HG02840 (cell line): ENCODE measurements at regions not wholly inside any gene's neighbourhood (a gene's known extent, or its start where the extent isn't known, plus 50 kb on each side); places are given as distances from the start of the nearest gene placed in this dataset.

Experiments
- ATAC-seq: cut with Tn5 transposase; IDR thresholded peaks from one replicate; pipeline ENCODE4 v1.9.1; 2021; ENCODE audit warnings: mild to moderate bottlenecking, moderate library complexity, moderate number of reproducible peaks; ENCODE audit not compliant: unreplicated experiment, low FRiP score

DNA sequence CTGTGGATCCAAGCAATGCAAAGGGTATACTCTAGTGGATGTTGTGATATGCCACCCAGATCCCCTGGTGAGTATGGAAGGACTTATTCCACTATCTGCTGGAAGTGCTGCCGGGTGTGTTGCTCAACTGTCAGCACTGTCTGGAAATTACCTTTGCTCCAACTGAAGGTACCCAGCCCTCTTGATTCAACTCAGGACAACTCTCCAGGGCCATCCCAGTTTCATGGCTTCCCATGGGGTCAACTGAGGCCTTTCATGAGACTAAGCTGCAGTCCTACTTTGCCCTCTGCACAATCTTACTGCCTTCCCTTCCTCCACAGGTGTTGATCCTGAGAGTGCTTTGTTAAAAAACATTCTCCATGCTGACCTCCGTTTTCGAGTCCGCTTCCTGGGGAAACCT, 99.8 kb downstream of the SPRY1 start:
- ATAC-seq: no peak

DNA sequence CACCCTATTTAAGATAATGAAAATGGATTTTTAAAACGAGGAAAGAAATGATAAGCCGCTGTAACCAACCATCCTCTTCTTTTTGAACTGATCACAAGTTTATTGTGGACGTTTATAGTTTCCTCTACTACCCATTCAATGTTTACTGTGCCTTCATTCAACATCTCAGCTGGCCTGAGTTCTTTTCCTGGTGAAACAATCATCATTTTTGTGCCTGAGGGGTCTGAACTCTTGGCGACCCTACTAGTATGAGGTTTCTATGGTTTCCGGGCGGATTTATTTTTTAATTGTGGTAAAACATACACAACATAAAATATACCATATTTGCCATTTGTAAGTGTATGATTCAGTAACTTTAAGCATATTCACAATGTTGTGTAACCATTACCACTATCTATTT, 100.7 kb downstream of the SPRY1 start:
- ATAC-seq: no peak

DNA sequence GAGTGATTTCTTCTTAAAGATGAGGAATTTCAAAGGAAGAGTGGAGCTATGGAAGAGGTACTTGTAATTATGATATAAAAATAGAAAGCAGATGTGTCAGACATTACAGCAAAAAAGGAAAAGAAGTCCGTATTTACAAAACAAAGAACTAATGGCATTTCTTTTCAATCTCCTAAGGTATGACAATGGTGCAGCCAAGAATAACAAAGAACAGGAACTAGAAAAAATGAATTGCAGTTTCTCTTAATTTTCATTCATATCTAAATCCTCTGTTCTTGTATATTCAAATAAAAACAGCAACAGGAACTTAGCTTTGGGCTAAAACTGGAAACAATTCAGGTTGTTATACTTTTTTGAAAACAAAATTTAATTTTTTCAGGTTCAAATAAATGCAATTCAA, 105.1 kb downstream of the SPRY1 start:
- no peak for ATAC-seq

DNA sequence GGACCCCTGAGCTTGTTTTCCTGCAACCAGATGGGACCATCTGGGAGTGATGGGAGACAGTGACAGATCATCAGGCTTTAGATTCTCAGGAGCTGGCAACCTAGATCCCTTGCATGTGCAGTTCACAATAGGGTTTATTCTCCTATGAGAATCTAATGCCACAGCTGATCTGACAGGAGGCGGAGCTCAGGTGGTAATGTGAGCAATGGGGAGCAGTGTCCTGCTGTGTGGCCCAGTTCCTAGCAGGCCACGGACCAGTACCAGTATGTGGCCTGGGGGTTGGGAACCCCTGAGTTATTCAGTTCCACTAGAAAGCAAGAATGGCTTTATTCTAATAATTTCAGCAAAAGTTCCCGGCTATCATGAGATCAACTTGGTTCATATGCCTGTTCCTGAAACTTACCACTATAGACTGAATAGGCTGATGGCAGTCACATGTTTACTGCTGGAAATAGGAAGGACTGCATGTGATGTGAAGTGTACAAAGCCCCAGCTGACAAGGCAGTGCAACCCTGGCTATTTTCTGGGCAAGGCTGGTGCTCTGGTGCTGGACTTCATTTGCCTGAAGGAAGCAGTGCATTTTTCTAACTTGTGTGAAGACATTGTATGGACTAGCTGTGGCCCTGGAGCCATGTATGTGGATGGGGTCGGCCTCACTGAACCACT, 107.2 kb downstream of the SPRY1 start:
- no peak for ATAC-seq

DNA sequence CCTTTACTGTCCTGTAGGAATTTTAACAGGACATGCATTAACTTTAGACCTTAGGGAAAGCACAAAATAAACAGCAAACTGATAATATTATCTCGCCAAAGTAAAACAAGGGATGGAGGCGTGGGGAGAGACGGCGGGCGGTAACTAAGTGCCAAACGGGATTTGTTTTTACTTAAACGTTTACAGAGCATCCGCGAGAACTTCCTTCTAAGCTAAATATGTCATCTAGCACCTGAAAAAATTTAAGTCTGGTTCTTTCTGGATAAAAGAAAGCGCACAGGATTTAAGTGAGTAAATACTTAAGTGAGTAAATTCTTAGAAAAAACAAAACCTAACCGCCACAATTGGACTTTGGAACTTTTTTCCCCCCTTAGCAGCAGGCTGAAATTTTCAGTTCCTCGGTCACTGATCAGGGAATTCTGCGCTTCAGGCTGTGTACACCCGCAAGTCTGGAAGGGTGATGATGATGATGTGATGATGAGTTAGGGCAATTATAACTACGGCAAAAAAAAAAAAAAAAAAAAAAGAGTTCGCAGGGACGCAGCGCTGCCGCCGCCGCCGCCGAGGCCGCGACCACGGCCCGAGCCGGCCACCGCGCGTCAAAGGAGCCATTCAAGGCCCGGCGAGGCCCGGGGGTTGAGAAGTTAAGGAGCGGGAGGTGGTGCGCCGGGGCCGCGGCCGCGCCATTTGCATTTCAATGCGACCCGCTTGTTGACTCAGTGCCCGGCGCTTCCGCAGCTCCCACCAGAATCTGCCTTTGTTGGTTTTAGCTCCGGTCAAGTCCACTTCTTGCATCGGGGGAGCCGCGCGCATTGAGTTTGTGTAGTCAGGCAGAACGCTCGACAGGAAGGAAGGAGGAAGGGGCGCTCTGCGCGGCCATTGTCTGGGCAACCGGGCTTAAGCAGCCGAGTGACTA, 108.8 kb downstream of the SPRY1 start:
- no peak for ATAC-seq

DNA sequence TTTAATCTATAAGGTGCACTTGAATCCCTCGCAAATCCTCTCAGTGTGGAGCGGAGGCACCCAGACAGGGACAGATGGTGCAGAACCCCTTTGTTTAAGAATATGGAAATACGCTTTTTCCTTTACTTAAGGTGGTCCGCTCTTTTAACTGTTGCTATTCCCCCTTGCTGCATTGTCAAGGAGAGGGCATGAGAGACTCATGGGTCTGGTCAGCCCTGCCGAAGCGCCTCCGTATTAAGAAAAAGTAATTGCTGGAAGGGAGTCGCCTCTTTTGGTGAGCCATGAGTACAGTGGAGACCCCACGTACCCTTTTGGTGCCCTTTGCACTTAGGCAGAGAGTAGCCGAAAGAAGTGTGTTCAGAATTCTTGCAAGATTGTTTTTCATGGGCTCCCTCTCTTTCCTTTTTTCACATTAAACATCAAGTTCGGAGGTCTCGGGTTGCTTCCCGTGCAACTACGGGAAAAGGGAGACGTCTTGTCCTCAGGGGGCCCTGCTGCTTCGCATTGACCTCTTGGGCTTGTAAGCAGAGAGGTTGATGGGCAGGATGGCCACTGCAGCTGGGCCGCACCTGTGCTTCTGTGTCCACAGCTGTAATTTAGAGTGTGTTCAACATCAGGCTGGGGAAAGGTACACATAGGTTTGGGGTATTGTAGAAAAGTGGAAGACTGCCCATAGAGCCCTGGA, 109.6 kb downstream of the SPRY1 start:
- no peak for ATAC-seq

DNA sequence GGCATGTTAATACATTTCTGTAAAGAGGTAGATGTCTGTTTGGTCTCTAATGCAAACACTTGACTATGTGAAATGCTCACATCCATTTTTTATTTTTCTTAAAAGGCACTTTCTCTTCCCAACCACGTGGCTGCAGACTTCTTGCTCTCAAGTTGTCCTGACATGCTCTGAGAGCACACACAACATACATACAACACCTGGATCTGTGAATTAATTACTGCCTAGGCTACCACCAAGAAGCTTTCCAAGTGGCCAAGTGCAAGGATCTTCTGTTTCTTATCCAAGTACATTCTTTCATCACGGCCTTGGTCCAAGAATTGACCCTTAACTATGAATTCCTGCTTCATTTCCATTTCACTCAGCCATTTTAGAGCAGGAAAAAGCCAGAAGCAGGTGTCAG, 110.8 kb downstream of the SPRY1 start:
- ATAC-seq: no peak

DNA sequence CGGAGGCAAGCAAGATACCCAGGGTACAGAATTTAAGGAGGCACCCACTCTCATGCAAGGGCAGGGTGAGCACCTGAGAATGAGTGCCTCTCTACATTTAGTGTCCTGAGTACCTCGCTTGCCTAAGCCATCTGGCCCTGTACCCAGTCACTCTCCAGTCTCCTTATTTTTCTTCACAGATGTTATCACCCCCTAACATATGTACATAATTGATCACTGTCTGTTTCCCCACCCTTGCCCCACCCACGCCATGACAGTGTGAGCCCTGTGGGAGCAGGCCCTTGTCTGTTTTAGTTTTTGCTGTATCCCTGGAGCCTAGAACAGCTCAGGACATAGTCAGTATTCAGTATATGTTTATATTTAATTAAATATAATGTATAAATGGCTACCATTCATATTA, 113.6 kb downstream of the SPRY1 start:
- no peak for ATAC-seq

DNA sequence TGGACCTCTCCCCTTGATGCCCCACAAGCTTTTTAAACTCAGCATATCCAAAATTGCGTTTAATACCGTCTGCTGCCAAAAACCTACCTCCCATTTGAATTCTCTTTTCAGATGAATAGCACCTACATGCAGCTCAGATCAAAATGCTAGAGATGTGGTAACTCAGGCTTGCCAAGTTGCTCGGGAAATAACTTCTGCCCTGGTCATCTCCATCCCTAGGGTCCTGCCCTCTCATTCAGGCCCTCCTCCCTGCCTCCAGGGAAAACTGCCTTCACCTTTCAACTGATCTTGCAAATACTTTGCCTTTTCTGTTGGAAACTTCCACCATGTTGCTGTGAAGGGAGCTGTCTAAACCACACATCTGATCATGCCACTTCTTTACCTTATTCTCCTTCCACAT, 114.1 kb downstream of the SPRY1 start:
- no peak for ATAC-seq

DNA sequence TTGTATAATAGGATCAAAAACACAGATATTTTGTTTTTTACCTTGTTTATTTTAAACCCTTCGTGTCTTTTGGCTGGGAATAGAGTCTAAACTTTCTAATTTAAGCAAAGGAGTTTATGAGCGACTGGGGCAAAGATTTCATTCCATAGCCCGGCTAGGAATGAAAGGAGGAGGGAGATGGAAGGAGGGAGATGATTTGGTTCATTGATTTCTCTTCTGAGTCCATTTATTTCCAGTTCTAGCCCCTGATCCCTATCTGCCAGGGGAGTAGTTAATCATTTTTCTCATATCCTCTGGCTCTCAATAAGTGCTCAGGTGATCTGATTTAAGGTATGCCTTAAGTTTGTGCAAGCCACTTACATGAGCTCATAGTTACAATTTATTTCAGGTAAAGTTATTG, 120.0 kb downstream of the SPRY1 start:
- ATAC-seq: no peak

DNA sequence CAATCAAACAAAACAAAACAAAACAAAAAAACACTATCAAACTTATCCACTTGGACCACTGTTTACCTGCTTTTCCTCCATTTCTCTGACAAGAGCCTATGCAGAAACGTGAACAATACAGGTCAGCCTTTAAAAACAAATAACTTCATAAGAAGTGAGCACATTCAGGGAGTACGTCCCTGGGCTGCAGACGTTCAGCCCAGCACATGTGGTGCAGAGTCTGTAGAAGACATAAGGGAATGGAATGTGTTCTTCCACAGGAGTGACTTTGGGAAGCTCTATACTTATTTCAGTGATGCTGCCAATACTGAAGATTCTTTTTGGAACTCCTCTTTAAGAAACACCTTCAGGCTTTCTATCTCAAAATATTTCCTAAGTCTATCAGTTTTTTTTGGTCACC, 120.6 kb downstream of the SPRY1 start:
- no peak for ATAC-seq

DNA sequence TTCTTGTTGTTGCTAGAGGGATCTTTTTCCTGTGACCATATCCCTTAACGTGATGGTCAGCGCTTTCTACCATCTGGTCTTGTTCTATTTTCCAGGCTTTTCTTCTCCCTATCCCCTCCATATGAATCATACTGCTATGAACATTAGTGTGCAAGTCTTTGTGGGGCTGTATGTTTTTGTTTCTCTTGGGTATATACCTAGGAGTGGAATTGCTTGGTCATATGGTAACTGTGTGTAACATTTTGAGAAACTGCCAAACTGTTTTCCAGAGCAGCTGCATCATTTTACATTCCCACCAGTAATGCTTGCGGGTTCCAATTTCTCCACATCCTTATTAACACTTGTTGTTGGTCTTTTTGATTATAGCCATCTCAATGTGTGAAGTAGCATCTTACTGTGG, 121.4 kb downstream of the SPRY1 start:
- ATAC-seq: no peak

DNA sequence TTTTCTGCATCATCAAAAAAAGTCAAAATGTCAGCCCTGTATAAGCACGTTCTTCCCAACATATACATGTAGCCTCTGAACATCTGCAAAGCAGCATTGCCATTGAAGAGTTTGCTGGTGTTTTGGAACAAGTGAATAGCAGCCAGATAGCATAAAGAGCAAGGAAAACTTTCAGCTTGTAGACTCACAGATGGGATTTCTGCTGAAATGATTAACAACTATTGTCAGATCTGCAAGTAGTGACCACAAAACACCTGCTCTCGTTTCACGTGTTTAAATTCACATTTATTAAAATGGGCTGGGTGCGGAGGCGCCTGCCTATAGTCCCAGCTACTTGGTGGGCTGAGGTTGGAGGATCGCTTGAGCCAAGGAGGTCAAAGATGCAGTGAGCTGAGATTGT, 123.7 kb downstream of the SPRY1 start:
- ATAC-seq: no peak

DNA sequence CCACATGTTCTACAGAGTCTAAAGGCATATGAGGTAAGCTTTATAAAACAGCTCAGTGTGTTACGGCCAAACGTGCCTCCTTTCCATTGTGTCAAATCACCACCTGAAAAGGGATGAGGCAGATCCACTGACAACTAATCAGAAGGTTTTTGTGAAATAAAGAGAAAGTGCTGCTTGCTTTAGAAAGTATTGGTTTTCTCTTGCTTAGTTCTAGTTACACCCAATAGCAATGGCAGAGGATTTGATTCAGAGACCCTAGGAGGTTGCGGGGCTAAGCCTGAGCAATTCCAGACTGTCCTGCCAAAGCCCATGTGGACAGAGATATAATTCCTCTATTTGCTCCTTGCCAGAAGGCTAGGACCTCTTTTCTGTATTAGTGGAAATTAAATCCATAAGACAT, 125.5 kb downstream of the SPRY1 start:
- no peak for ATAC-seq

DNA sequence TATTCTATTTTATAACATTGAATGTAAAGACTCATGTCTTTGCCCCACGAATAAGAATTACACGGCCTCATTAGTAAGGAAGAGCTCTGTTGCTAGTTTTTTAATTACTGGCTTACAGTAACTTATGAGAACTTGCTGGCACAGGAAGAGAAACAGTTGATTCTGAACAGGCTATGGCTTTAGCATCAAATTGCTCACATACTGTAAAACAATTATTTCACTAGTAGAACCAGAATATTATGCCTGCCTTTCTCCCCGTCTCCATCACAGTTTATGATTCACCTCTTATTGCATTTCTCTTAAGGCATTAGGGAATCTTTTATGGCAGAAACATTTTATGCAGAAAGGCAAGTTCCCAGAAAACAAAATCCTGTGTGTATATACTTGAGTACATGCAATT, 126.1 kb downstream of the SPRY1 start:
- no peak for ATAC-seq

DNA sequence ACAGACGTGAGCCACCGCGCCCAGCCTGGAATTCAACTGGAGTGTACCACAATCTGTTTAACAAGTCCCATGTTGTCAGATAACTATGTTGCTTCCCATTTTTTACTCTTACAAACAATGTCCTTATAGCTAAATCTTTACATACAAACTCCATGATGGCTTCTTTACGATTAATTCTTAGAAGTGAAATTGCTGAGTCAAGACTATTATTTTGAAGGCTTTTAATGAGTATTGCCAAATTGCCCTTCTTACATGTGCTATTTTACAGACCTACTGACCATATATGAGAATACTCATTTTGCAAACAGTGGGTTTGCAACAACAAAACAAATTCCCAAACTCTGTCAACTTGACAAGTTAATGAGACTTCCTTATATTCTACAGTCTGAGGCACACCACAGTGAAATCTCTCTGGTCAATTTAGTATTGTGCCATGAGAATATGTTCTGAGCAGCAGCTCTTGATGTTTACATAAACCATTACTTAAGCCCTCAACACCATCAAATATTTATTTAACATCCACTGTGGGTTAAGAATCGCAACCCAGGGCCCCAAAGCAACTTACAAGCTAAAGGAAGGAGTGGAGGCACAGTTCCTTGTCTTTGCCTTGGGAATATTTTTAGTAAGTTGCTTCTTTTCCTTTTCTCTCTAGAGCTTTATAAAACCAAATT, 128.5 kb downstream of the SPRY1 start:
- ATAC-seq: no peak

DNA sequence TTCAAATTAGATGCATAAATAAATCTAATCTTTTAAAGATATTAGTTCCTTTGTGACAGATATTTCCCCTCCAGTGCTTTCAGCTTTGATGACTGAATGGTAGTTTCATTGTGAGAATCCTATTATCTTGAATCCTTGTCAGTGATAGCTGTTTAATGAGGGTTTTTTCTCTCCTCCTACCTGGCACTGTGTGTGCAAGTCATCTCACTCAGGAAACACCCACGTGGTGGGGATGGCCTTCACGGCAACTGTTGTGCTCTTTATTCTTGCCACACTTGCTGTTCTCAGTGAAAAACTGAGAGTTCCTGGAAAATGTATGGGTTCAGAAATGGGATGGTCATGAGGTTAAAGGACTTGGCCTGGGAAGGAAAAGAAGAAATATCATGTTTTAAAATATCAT, 129.9 kb downstream of the SPRY1 start:
- ATAC-seq: no peak

DNA sequence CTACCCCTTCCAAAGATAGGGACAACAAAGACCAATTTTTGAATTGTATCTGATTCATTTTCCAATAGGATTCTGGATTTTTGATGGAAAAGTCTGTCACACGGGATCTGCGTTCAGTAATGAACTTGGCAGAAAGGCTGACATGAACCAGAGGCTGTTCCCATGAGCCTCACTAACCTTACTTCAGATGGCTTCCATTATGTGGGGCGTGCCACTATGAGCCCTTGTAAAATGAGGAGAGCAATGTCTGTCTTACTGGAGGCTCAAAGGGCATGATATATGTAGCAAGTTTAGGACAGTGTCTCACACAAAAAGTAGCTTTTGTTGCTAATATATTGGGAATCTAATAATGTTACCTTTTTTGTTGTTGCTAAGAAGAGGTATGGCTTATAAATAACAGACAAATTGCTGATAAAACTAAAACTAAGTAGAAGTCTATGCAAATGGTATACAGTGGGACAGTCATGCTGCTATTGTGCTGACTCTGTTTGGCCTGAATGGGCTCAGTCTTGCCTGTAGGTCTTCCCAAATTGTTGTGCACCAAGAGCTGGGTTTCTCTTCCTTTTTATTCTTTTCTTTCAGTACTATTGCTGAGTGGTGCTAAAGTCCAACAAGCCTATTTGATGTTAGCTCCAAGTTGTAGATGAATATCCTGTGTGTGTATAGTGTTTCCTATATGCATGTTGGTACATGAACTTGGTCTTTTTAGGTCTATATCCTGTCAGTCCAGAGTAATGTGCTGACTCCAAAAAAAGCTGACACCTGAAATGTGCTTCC, 132.1 kb downstream of the SPRY1 start:
- ATAC-seq: no peak

DNA sequence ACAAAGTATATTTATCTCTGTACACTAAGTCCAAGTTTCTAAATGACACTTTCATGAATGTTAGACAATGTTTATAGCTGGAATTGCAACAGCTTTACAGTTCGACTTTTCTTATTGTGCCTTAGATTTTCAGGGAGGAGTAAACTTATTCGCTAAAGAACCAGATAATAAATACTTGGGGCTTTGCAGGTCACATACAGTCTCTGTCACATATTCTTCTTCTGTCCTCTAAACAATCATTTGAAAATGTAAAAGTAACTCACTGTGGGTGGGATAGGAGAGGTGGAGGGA, 132.6 kb downstream of the SPRY1 start:
- ATAC-seq: no peak

DNA sequence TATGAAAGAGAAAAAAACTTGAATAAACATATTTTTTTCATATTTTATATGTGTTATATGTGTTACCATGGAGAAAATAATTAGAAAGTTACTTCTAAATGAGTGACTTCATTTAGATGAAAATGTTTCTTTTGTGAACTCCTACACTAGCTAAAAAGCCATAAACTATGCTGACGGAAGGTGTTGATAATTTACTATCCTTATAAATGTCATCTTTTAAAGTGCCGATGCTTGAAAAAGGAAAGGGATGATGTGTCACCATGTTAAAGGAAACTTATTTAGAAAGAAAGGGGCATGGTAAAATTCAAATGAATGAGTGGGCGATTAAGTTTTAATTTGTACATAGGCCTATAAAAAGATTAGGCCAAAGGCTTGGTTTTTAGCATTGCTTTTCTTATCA, 133.8 kb downstream of the SPRY1 start:
- no peak for ATAC-seq
